Mesothelial cell of epicardium (in vitro differentiated cells): ENCODE measurements at regions not wholly inside any gene's neighbourhood (a gene's known extent, or its start where the extent isn't known, plus 50 kb on each side); places are given as distances from the start of the nearest gene placed in this dataset.

ENCODE experiments used
- DNase-seq, 2 experiments: peaks; one replicate each; pipeline ENCODE4 v3.0.0; 2021; ENCODE audit warnings: low spot score in 2 of 2; ENCODE audit not compliant: unreplicated experiment in 2 of 2
- H3K27ac Mint-ChIP-seq: 2 replicates; pipeline ENCODE4 v1.8.0; 2021; ENCODE audit warnings: mixed read lengths
- H3K27me3 Mint-ChIP-seq: 2 replicates; pipeline ENCODE4 v1.8.0; 2021; ENCODE audit warnings: low read depth, mixed read lengths
- H3K36me3 Mint-ChIP-seq: 2 replicates; pipeline ENCODE4 v1.8.0; 2021; ENCODE audit warnings: mixed read lengths
- H3K4me1 Mint-ChIP-seq: 2 replicates; pipeline ENCODE4 v1.8.0; 2021; ENCODE audit warnings: mixed read lengths
- H3K4me3 Mint-ChIP-seq: 2 replicates; pipeline ENCODE4 v1.8.0; 2021; ENCODE audit warnings: mild to moderate bottlenecking, moderate library complexity, mixed read lengths
- H3K9me3 Mint-ChIP-seq: 2 replicates; pipeline ENCODE4 v1.8.0; 2021; ENCODE audit warnings: mixed read lengths
- TF ChIP-seq, protein P1 (sequence below): fragments of 200-600 bp; sonication (generic); IDR thresholded peaks from one replicate; pipeline ENCODE4 v1.5.0; 2021; ENCODE audit warnings: antibody characterized with exemption; ENCODE audit not compliant: unreplicated experiment

DNA sequence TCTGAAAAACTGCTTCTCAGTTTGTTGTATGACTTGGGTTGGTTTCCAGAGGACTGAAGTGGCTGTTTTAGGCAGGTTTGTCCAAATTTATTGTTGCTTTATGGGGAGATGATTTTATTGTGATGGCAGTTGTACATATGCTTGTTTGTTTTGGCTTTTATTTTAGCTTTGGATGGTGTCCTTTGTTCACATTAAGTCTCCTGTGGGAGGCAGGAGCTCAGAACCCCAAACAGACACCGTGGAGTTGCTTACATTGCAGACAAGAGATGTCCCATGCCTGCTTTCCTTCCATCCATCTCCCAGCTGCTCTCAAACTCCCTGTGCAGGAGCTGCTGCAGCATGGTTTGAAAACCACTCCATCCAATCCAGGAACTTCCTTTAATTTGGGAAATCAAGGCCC is 414.7 kb downstream of the LPIN1 start:
- H3K9me3 Mint-ChIP-seq = peaks cover 3% of the 10 kb centered on the region
- H3K4me3 Mint-ChIP-seq = no peak overlapping the region
- TF ChIP-seq, protein P1, sequence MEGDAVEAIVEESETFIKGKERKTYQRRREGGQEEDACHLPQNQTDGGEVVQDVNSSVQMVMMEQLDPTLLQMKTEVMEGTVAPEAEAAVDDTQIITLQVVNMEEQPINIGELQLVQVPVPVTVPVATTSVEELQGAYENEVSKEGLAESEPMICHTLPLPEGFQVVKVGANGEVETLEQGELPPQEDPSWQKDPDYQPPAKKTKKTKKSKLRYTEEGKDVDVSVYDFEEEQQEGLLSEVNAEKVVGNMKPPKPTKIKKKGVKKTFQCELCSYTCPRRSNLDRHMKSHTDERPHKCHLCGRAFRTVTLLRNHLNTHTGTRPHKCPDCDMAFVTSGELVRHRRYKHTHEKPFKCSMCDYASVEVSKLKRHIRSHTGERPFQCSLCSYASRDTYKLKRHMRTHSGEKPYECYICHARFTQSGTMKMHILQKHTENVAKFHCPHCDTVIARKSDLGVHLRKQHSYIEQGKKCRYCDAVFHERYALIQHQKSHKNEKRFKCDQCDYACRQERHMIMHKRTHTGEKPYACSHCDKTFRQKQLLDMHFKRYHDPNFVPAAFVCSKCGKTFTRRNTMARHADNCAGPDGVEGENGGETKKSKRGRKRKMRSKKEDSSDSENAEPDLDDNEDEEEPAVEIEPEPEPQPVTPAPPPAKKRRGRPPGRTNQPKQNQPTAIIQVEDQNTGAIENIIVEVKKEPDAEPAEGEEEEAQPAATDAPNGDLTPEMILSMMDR = no peak
- DNase-seq = no peak
- H3K27ac Mint-ChIP-seq = no peak overlapping the region
- no peaks in the 10 kb centered on the region for H3K36me3 Mint-ChIP-seq
- H3K27me3 Mint-ChIP-seq = no peaks in the 10 kb centered on the region
- no peaks in the 10 kb centered on the region for H3K4me1 Mint-ChIP-seq

DNA sequence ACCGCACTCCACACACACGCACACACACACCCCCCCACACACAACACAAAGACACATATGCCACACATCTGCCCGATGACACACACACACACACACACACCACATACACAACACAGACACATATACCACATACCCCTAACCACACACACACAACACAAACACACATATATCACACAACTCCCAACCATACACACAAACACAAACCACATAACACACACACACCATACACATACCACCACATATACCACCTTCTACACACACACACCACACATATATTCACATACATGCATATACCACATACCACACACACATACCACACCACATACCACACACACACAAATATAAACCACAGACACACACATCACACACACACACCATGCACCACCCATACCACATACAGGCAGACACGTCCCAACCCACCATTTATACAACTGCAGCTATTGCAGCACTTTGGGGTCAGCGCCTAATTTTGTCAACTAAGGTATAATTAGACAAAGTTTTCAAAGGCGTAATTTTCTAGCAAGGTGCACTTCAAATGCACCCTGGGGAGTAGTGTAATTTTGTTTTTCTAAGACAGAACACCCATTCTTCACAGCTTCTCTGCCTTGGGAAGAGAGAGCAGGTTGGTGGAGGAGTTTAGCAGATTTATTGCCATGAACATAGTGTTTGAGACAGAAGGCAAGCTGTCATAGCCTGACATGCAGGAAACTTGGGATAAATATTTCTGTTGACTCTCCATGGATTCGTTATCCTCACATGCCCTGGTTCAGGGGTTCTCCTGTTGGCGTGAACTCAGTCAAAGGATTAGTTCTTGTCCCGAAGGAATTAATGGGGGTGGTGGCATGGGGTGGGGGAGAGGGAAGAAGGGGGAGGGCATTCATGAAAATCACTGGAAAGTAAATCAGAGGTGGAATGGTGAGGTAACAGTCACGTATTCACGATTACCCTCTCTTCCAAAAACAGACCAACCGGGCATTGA is 416.1 kb downstream of the LPIN1 start:
- DNase-seq = no peak
- Mint-ChIP-seq H3K36me3 (no peaks in the 10 kb centered on the region), H3K9me3 (peaks cover 3% of the 10 kb centered on the region), H3K4me3 (no peak overlapping the region), H3K4me1 (peaks cover under 1% of the 10 kb centered on the region), H3K27me3 (no peaks in the 10 kb centered on the region), H3K27ac (no peak overlapping the region)
- TF ChIP-seq, protein P1 = no peak

DNA sequence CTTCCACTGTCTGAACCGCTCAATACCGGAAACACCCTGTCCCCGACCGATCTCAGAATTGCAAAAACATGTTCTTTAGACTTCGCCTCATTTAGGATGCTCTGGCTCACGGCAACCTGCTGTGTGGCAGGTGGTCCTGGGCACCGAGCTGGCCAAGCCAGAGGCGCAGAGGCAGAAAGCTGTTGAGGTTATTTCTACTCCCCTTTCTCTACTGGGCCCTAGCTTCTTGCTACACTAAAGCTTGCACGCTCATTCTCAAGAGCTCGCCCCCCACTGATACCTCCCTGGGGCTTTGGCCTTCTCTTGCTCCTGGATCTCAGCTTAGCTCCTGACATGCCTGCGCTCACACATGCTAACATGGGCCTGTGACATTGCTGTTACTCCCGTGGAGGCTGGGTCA is 417.4 kb downstream of the LPIN1 start:
- H3K9me3 Mint-ChIP-seq = peaks cover 3% of the 10 kb centered on the region
- TF ChIP-seq, protein P1 = no peak
- H3K36me3 Mint-ChIP-seq = no peaks in the 10 kb centered on the region
- peaks cover 14% of the 10 kb centered on the region for H3K4me1 Mint-ChIP-seq
- H3K27me3 Mint-ChIP-seq = no peaks in the 10 kb centered on the region
- no peak for DNase-seq
- no peak overlapping the region for H3K4me3 Mint-ChIP-seq
- no peak overlapping the region for H3K27ac Mint-ChIP-seq

DNA sequence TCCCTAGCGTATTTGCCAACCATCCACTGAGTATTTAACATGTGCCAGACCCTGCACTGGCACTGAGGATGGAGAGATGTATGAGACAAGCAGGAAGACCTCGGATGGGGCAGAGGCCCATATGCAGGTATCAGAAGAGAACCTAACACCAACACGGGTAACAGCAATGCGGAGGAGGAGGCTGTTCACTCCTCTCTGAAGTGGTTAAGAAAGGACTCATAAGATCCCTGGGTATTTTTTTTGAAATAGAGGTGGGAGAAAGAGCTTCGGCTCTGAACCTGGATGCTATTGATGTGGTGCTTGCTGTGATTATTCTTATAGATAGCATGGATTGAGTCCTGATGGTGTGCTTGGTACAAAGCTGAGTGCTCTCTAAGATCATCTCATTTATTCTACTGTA is 418.3 kb downstream of the LPIN1 start:
- Mint-ChIP-seq H3K27me3 (no peaks in the 10 kb centered on the region), H3K9me3 (no peaks in the 10 kb centered on the region), H3K4me1 (peaks cover 22% of the 10 kb centered on the region), H3K27ac (no peak overlapping the region), H3K36me3 (no peaks in the 10 kb centered on the region), H3K4me3 (no peak overlapping the region)
- DNase-seq = no peak
- TF ChIP-seq, protein P1 = no peak

DNA sequence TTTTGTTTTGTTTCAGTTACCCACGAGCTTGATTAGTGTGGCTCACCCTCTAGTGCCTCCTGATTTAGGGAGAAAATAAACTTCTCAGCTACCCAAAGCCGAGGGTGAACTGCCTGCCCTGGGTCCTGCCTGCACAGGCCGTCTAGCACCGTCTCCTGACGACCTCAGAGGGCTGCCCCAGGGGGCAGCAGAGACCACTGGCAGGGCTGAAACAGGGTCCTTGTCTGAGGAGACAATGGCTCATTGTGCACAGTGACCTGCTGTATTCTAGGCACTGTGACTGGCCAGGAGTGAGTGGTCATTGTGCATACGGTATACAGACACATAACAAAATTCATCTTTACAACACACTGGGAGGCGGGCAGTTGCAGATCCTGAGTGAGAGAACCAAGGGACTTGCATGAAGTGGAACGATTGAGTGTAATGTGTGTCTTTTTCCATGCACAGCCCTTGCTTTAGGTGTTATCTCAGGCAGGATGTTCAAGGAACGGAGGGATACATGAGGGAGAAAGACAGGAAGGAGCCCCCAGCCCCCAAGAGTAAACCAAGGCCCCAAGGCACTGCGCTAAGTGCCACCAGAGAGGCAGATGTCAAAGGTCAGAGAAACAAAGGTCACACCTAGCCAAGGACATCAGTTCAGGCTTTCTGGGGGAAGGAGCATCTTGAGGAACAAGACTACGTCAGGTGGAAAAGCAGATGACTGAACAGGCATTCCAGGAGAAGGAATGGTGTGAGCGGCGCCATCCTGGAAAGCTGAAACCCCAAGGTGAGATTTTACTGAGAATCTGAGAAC is 421.3 kb downstream of the LPIN1 start:
- no peaks in the 10 kb centered on the region for H3K9me3 Mint-ChIP-seq
- no peaks in the 10 kb centered on the region for H3K36me3 Mint-ChIP-seq
- no peaks in the 10 kb centered on the region for H3K27me3 Mint-ChIP-seq
- no peak overlapping the region for H3K4me3 Mint-ChIP-seq
- no peak for DNase-seq
- TF ChIP-seq, protein P1 = no peak
- H3K27ac Mint-ChIP-seq = no peak overlapping the region
- peaks cover 29% of the 10 kb centered on the region for H3K4me1 Mint-ChIP-seq
